OCI-LY3 (cell line): ENCODE measurements at regions not wholly inside any gene's neighbourhood (a gene's known extent, or its start where the extent isn't known, plus 50 kb on each side); places are given as distances from the start of the nearest gene placed in this dataset.

Source experiments
- CTCF ChIP-seq: fragments of 200-600, 300-600 bp; sonication (generic); IDR thresholded peaks from 2 replicates; pipeline ENCODE4 v1.5.1; 2014; ENCODE audit warnings: antibody characterized with exemption, low read length, low read depth
- EZH2phosphoT487 ChIP-seq: fragments of 200-600 bp; shearing (Covaris generic); IDR thresholded peaks from 2 replicates; pipeline ENCODE4 v1.6.1; 2018; ENCODE audit warnings: antibody characterized with exemption, mixed run types, low read depth

- TF ChIP-seq CTCF: no peak
- TF ChIP-seq EZH2phosphoT487: no peak
Observed at GRCh38 chr4:24190761-24191695, 301.2 kb upstream of the PPARGC1A start.
